22Rv1 (cell line): ENCODE measurements at regions not wholly inside any gene's neighbourhood (a gene's known extent, or its start where the extent isn't known, plus 50 kb on each side); places are given as distances from the start of the nearest gene placed in this dataset.

Experiments used
- H3K27ac ChIP-seq: fragments of 450-650 bp; 2 replicates; pipeline ENCODE4 v1.5.1; 2017
- CTCF ChIP-seq: fragments of 450-650 bp; IDR thresholded peaks from 2 replicates; pipeline ENCODE4 v1.5.1; 2017; ENCODE audit warnings: mild to moderate bottlenecking
- ZFX ChIP-seq: fragments of 450-650 bp; IDR thresholded peaks from 2 replicates; pipeline ENCODE4 v1.6.1; 2017; ENCODE audit warnings: antibody characterized with exemption, borderline replicate concordance

- TF ChIP-seq CTCF (peak; percentile 83), ZFX (no peak)
- no peak overlapping the region for H3K27ac ChIP-seq
Observed at GRCh38 chr5:93894601-93895354, 153.4 kb upstream of the POU5F2 start.

- no peak overlapping the region for H3K27ac ChIP-seq
- no peak for TF ChIP-seq ZFX
- TF ChIP-seq CTCF, result no peak
Observed at GRCh38 chr5:93893075-93893474, 151.7 kb upstream of the POU5F2 start.

- TF ChIP-seq CTCF, result no peak
- no peak for TF ChIP-seq ZFX
Observed at GRCh38 chr5:93892481-93892880, 151.1 kb upstream of the POU5F2 start.

GRCh38 chr5:93891491-93892480 lies 150.4 kb upstream of the POU5F2 start:
- no peak for TF ChIP-seq CTCF
- no peak for TF ChIP-seq ZFX
- H3K27ac ChIP-seq, result no peak overlapping the region

More at GRCh38 chr5:93892481-93892880, 151.1 kb upstream of the POU5F2 start:
- H3K27ac ChIP-seq, result no peak overlapping the region

- no peak overlapping the region for H3K27ac ChIP-seq
- TF ChIP-seq CTCF (no peak), ZFX (no peak)
Observed at GRCh38 chr5:93890657-93891056, 149.3 kb upstream of the POU5F2 start.

GRCh38 chr5:93887678-93888077 lies 146.3 kb upstream of the POU5F2 start:
- no peak for TF ChIP-seq ZFX
- no peak overlapping the region for H3K27ac ChIP-seq

GRCh38 chr5:93886917-93887361 lies 145.5 kb upstream of the POU5F2 start:
- TF ChIP-seq CTCF (no peak), ZFX (no peak)
- H3K27ac ChIP-seq, result no peak overlapping the region
